Cerebellar nuclear complex (tissue), 1 donor: ENCODE measurements at regions not wholly inside any gene's neighbourhood (a gene's known extent, or its start where the extent isn't known, plus 50 kb on each side); places are given as distances from the start of the nearest gene placed in this dataset.
"Not testable (repeated sequence)": the region's sequence is repeated elsewhere in the genome, so short reads cannot be mapped to it uniquely, and the experiment has no call there.

Experiments
- DNase-seq, 2 experiments: peaks; one replicate each; lab custom pipeline; 2025; lab: John Stamatoyannopoulos, UW

- no peak for DNase-seq
Measured at GRCh38 chr15:95075792-95076677, 844.7 kb downstream of the MCTP2 start.

DNA sequence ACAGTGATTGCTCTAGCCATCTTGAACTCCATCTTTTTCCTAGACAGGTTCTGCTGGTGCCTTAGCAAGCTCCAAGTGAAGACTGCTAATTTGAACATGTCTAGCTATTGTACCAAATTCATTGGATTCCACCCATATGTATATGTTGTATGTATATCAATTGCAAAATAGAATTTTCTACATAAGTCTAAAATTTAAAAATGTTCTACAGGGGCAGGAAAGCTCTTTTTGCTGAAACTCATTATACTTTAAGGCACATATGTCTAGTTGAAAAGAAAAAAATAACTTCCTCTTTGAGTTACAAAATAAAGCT, 845.3 kb downstream of the MCTP2 start:
- DNase-seq: no peak

GRCh38 chr15:95078003-95078402, 846.6 kb downstream of the MCTP2 start:
- DNase-seq: no peak

DNA sequence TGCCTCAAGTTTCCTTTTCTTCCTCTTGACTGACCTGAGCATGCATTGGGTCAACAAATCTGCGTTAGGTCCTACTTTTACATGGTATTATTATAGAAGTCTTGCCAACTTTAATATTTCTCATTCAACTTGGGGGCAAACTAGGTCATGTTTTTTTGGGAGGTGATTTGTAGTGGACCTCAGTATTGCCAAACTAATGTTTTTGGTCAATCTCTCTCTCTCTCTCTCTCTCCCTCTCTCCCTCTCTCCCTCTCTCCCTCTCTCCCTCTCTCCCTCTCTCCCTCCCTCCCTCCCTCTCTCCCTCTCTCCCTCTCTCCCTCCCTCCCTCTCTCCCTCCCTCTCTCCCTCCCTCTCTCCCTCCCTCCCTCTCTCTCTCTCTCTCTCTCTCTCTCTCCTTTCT, 848.9 kb downstream of the MCTP2 start:
- not testable (repeated sequence) for DNase-seq

GRCh38 chr15:95085056-95085455, 853.7 kb downstream of the MCTP2 start:
- no peak for DNase-seq

DNA sequence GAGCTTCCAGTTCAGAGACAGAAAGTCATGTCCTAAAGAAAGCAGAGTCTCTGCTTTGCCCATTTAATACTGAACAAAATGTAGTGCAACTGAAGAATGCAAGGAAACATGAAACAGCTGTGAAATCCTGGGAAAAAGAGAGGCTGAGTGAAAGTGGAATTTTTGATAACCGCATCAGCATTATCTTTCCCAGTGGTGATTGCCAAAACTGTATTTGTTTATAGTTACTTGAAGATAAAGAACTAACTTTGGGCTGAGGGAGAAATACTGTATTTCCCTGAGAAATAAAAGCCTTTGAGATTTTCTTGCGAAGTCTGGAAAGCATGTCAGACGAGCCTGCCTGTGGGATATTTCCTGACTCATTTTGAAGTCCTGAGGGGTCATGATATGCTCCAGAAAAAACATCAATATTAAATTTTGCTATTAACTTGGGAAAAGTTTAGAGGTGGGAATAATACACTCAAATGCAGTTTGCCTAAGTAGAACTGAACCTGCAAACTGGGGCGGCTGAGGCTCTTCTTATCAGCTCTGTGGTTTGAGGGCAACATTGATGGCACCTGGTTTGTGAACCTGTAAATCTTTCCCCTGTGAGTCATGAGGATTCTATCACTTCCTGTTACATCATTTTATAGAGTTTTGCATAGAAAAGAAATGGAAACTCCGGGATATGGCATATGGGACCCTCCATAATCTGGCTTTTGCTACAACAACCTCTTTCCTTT, 855.3 kb downstream of the MCTP2 start:
- no peak for DNase-seq

- no peak for DNase-seq
Measured at GRCh38 chr15:95087253-95087609, 855.9 kb downstream of the MCTP2 start.

- no peak for DNase-seq
Measured at GRCh38 chr15:95091444-95091843, 860.1 kb downstream of the MCTP2 start.

GRCh38 chr15:95095250-95095649, 863.9 kb downstream of the MCTP2 start:
- no peak for DNase-seq

- no peak for DNase-seq
Measured at GRCh38 chr15:95096651-95097050, 865.3 kb downstream of the MCTP2 start.

- no peak for DNase-seq
Measured at GRCh38 chr15:95097361-95097760, 866.0 kb downstream of the MCTP2 start.

- no peak for DNase-seq
Measured at GRCh38 chr15:95105229-95105628, 873.9 kb downstream of the MCTP2 start.

DNA sequence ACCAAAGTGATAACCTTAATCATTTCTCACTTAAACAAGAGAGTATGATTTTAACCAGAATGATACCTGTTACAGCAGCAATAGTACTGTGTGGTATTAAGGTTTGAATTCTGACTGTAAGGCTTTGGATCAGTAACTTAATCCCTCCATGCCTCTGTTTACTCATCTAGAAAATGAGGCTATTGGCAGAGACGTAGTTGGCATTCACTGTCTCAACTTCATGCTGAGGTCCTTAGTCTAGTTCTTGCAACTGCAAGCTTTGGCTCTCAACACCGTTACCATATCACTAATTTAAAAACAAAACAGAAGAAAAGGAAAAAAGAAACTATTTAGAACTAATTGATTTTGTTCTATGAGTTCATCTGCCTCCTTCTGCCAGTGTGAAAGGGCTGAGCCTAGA, 875.4 kb downstream of the MCTP2 start:
- DNase-seq: no peak

- no peak for DNase-seq
Measured at GRCh38 chr15:95108673-95109072, 877.3 kb downstream of the MCTP2 start.

- no peak for DNase-seq
Measured at GRCh38 chr15:95111969-95112368, 880.6 kb downstream of the MCTP2 start.

GRCh38 chr15:95113041-95113440, 881.7 kb downstream of the MCTP2 start:
- DNase-seq: no peak

DNA sequence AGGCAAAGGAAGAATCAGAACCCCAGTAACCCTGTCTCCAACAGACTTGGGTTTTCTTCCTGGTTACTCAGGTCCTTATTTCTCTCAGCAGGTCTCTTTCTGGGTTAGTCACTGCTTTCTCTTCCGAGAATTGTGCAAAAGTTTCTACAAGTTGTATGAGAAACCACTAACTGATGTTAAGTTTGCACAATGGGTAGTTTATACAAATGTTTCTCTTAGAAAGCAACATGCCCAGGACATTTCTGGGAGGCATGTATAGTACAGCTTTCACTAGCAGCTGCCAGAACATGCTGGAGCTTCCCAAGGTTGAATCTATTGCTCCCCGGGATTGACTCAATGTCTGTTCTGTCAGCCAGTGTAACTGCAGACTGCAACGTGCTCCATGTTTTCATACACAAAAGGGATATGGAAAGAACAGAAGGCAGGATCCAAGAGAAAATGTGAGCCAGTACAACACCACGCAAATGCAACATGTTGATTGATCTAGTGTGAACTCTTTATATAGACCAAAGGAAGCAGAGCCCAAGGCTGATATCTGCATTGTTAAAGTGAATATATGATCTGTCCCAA, 887.8 kb downstream of the MCTP2 start:
- no peak for DNase-seq

- no peak for DNase-seq
Measured at GRCh38 chr15:95120595-95120994, 889.2 kb downstream of the MCTP2 start.

- DNase-seq: no peak
Measured at GRCh38 chr15:95121191-95121590, 889.8 kb downstream of the MCTP2 start.

- DNase-seq: no peak
Measured at GRCh38 chr15:95125803-95126202, 894.4 kb downstream of the MCTP2 start.

- DNase-seq: no peak
Measured at GRCh38 chr15:95127356-95127755, 896.0 kb downstream of the MCTP2 start.

- no peak for DNase-seq
Measured at GRCh38 chr15:95129574-95129973, 898.2 kb downstream of the MCTP2 start.

- DNase-seq: no peak
Measured at GRCh38 chr15:95131131-95131556, 899.8 kb downstream of the MCTP2 start.
